C4-2B (cell line): ENCODE measurements at regions not wholly inside any gene's neighbourhood (a gene's known extent, or its start where the extent isn't known, plus 50 kb on each side); places are given as distances from the start of the nearest gene placed in this dataset.

Source experiments
- H3K27ac ChIP-seq: fragments of 450-650 bp; 2 replicates; pipeline ENCODE4 v1.5.1; 2017
- CTCF ChIP-seq: fragments of 450-650 bp; conservative IDR thresholded peaks from 2 replicates; pipeline ENCODE4 v1.5.1; 2017; ENCODE audit warnings: mild to moderate bottlenecking
- ZFX ChIP-seq: fragments of 450-650 bp; IDR thresholded peaks from 2 replicates; pipeline ENCODE4 v1.6.1; 2017

GRCh38 chr1:4140821-4141220 is 240.7 kb upstream of the C1orf174 start:
- TF ChIP-seq CTCF (no peak), ZFX (no peak)
- no peak overlapping the region for H3K27ac ChIP-seq

GRCh38 chr1:4144349-4144971 is 244.4 kb upstream of the C1orf174 start:
- TF ChIP-seq CTCF (no peak), ZFX (no peak)

GRCh38 chr1:4146101-4146500 is 246.0 kb upstream of the C1orf174 start:
- no peak overlapping the region for H3K27ac ChIP-seq
- no peak for TF ChIP-seq CTCF
- TF ChIP-seq ZFX, result no peak

More at GRCh38 chr1:4144349-4144971, 244.4 kb upstream of the C1orf174 start:
- no peak overlapping the region for H3K27ac ChIP-seq

GRCh38 chr1:4146614-4147013 is 246.5 kb upstream of the C1orf174 start:
- no peak for TF ChIP-seq CTCF

GRCh38 chr1:4147509-4147908 is 247.4 kb upstream of the C1orf174 start:
- no peak overlapping the region for H3K27ac ChIP-seq
- no peak for TF ChIP-seq ZFX
- TF ChIP-seq CTCF, result no peak

More at GRCh38 chr1:4146614-4147013, 246.5 kb upstream of the C1orf174 start:
- no peak overlapping the region for H3K27ac ChIP-seq

GRCh38 chr1:4149281-4149680 is 249.2 kb upstream of the C1orf174 start:
- TF ChIP-seq ZFX (no peak), CTCF (no peak)

GRCh38 chr1:4149831-4150230 is 249.8 kb upstream of the C1orf174 start:
- H3K27ac ChIP-seq, result no peak overlapping the region
- no peak for TF ChIP-seq ZFX

More at GRCh38 chr1:4149281-4149680, 249.2 kb upstream of the C1orf174 start:
- no peak overlapping the region for H3K27ac ChIP-seq

GRCh38 chr1:4150262-4150661 is 250.2 kb upstream of the C1orf174 start:
- H3K27ac ChIP-seq, result no peak overlapping the region
- no peak for TF ChIP-seq ZFX
- no peak for TF ChIP-seq CTCF
